ENCODE measurements at regions not wholly inside any gene's neighbourhood (a gene's known extent, or its start where the extent isn't known, plus 50 kb on each side); places are given as distances from the start of the nearest gene placed in this dataset.

GRCh38 chr5:33361781-33362180, 79.0 kb upstream of the TARS1 start:
- TF ChIP-seq CTCF (conservative IDR thresholded peaks at IDR 0.05) (no peak), EZH2 (IDR thresholded peaks at IDR 0.05; ENCODE audit: low read depth) (no peak)
